ENCODE measurements at regions not wholly inside any gene's neighbourhood (a gene's known extent, or its start where the extent isn't known, plus 50 kb on each side); places are given as distances from the start of the nearest gene placed in this dataset.

DNA sequence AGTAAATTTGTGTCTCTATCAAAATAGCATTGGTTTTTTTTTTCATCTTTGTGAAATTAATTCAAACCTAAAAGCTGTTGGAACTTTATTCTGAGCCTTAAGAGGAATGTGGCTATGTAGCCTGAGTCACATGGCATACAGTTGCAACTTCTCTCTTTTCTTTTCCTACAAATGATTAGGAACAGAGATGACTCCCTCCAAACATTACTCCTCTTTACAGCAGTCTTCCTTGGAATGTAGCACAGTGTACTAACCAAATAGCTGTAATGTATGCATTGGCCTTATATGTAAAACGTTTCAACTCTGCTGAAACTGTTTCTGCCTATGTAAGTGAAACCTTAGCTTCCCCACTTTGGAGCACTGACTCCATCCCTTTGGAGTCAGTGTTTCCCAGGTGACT is 100.9 kb upstream of the MAP1B start:
- Histone ChIP-seq H3K4me1 (no peaks in the 10 kb centered on the region), H3K9me3 (no peaks in the 10 kb centered on the region), H3K27me3 (no peaks in the 10 kb centered on the region), H3K27ac (no peak overlapping the region), H3K4me3 (no peak overlapping the region), H3K36me3 (no peaks in the 10 kb centered on the region)
- WGBS, 2 donors: 24 to 31% methylated on average over 1 of the region's 1 CpG
- no peak for ATAC-seq
- no peak for FAIRE-seq
- DNase-seq: no peak
- intact Hi-C loops (cut with DNase I): no loop called here
- TF ChIP-seq, protein P1, sequence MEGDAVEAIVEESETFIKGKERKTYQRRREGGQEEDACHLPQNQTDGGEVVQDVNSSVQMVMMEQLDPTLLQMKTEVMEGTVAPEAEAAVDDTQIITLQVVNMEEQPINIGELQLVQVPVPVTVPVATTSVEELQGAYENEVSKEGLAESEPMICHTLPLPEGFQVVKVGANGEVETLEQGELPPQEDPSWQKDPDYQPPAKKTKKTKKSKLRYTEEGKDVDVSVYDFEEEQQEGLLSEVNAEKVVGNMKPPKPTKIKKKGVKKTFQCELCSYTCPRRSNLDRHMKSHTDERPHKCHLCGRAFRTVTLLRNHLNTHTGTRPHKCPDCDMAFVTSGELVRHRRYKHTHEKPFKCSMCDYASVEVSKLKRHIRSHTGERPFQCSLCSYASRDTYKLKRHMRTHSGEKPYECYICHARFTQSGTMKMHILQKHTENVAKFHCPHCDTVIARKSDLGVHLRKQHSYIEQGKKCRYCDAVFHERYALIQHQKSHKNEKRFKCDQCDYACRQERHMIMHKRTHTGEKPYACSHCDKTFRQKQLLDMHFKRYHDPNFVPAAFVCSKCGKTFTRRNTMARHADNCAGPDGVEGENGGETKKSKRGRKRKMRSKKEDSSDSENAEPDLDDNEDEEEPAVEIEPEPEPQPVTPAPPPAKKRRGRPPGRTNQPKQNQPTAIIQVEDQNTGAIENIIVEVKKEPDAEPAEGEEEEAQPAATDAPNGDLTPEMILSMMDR (IDR thresholded peaks at IDR 0.05): no peak

DNA sequence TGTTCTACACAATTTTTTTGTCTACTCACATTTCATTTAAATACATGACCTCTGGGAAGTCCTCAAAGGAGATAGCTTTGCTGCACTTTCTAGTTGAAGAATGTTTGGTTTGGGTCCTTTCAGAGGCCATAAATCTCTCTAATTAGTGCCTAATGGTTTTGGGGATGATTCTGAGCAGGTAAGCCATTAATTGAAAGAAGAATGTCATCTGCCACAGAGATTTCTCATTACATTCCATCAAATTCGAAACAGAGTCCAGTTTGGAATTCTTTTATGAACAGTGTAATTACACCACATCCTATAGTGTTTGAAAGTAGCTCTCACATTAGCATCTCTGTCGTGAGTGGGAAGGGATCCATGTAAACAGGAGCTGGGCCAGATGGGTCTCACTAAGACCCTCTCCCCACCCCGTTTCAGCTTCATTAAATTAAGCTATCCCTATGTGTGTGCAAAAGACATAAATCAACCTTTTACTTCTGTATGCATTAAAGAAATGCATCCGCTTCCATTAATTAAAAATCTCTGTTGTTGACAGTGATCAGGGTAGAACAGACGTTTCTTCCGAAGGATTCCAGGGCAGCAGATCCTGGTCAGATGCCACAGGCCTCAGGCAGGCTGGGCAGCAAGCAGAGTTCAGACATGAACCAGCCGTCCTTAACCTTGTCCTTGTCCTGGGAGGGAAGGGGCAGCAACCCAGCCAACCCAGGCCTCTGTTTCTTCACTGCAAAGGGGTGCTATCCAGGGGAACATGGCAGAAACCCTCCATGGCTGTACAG is 99.8 kb upstream of the MAP1B start:
- no peak for ATAC-seq
- WGBS, 2 donors: 56 to 72% methylated on average over 7 of the region's 7 CpGs
- Histone ChIP-seq H3K36me3 (no peaks in the 10 kb centered on the region), H3K9me3 (no peaks in the 10 kb centered on the region), H3K4me1 (no peaks in the 10 kb centered on the region), H3K27me3 (no peaks in the 10 kb centered on the region), H3K27ac (no peak overlapping the region), H3K4me3 (no peak overlapping the region)
- FAIRE-seq: no peak
- DNase-seq: no peak
- TF ChIP-seq, protein P1 (IDR thresholded peaks at IDR 0.05): no peak
- intact Hi-C loops (cut with DNase I): no loop called here

DNA sequence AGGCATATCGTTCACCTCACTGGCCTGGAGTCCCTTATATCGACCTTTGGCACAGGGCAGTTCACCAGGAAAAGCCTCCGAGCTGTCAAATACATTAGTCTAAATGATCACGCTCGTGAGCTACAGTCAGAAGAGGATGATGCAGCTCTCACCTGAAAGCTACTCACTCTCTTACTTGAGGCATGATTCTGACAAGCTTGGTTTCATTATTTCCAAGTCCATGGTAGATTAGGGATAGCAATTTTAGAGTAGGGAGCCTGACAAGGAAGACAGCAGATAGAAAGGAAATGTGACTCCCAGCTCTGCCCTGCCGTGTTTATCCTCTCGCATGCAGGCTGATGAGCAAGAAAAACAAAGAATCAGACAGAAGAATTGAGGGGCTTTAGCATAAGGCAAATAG is 98.0 kb upstream of the MAP1B start:
- WGBS, 2 donors: 24 to 28% methylated on average over 7 of the region's 7 CpGs
- Histone ChIP-seq H3K4me1 (no peaks in the 10 kb centered on the region), H3K4me3 (no peak overlapping the region), H3K9me3 (no peaks in the 10 kb centered on the region), H3K27ac (no peak overlapping the region), H3K27me3 (no peaks in the 10 kb centered on the region), H3K36me3 (no peaks in the 10 kb centered on the region)
- intact Hi-C loops (cut with DNase I): no loop called here
- no peak for DNase-seq
- ATAC-seq: no peak
- FAIRE-seq: no peak
- TF ChIP-seq, protein P1 (IDR thresholded peaks at IDR 0.05): no peak

DNA sequence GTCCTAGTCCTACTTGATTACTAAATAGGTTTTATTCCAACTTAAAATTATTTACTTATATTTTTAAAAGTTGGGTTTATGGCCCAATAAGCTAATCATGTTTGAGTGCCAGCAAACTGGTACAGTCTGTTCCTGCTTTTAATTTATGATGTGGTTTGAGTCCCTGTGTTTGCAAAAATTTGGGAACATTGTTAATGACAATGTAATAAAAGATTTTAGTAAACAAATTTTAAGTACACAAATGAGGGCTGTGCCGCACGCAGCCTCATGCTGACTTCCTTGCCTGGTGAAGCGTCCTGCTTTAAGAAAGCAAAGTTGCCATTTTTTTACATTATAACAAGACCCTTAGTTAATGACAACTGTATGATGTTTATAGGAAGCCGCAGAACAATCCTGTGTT is 96.8 kb upstream of the MAP1B start:
- FAIRE-seq (no peak), ATAC-seq (no peak), DNase-seq (no peak)
- intact Hi-C loops (cut with DNase I): no loop called here
- TF ChIP-seq, protein P1 (IDR thresholded peaks at IDR 0.05): no peak
- no peak overlapping the region for H3K27ac ChIP-seq
- H3K4me1 ChIP-seq: no peaks in the 10 kb centered on the region
- H3K9me3 ChIP-seq: no peaks in the 10 kb centered on the region
- H3K27me3 ChIP-seq: no peaks in the 10 kb centered on the region
- no peaks in the 10 kb centered on the region for H3K36me3 ChIP-seq
- WGBS, 2 donors: 84 to 93% methylated on average over 4 of the region's 4 CpGs
- no peak overlapping the region for H3K4me3 ChIP-seq

DNA sequence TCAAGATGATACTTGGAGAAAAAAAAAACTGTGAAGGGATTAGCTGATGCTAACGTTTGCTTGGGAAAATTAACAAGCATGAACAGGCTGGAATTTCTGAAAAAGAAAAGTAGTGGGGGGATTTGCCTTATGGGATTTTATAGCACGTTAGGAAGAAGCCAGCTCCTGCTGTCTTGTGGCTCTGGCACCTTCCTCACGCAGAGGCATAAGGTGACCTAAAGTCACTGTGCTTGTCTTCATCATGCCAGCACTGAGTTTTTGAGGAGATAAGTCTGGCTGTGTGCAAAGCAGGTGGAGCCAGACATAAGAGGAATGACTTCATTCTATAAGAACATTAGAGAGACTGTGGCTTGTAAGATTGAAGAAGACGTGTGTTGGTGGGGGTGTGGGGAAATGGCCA is 94.4 kb upstream of the MAP1B start:
- intact Hi-C loops (cut with DNase I): no loop called here
- H3K27me3 ChIP-seq: no peaks in the 10 kb centered on the region
- H3K27ac ChIP-seq: no peak overlapping the region
- DNase-seq (no peak), FAIRE-seq (no peak), ATAC-seq (no peak)
- H3K4me3 ChIP-seq: no peak overlapping the region
- TF ChIP-seq, protein P1 (IDR thresholded peaks at IDR 0.05): no peak
- H3K4me1 ChIP-seq: no peaks in the 10 kb centered on the region
- H3K9me3 ChIP-seq: no peaks in the 10 kb centered on the region
- H3K36me3 ChIP-seq: no peaks in the 10 kb centered on the region
- WGBS, 2 donors: 44 to 52% methylated on average over 4 of the region's 4 CpGs

Measured in pancreas (tissue), 10 donors.